SJCRH30 (cell line): ENCODE measurements at regions not wholly inside any gene's neighbourhood (a gene's known extent, or its start where the extent isn't known, plus 50 kb on each side); places are given as distances from the start of the nearest gene placed in this dataset.
A peak's percentile ranks its signal among the peaks of the same experiment; 100 is the strongest.
"Not testable (repeated sequence)": the region's sequence is repeated elsewhere in the genome, so short reads cannot be mapped to it uniquely, and the experiment has no call there.

Experiments used
- DNase-seq, 2 experiments: peaks; one replicate each; pipeline ENCODE4 v3.0.0-alpha.2; 2015 to 2020
- H3K27ac ChIP-seq: fragments of 250-450 bp; sonication (Bioruptor Pico); 2 replicates; pipeline ENCODE4 v1.5.1; 2020; ENCODE audit warnings: mild to moderate bottlenecking, moderate library complexity
- H3K27me3 ChIP-seq: fragments of 250-450 bp; sonication (Bioruptor Pico); 2 replicates; pipeline ENCODE4 v1.5.1; 2020; ENCODE audit warnings: mild to moderate bottlenecking, moderate library complexity
- H3K36me3 ChIP-seq: fragments of 250-450 bp; sonication (Bioruptor Pico); 2 replicates; pipeline ENCODE4 v1.5.1; 2020; ENCODE audit warnings: mild to moderate bottlenecking, moderate library complexity
- H3K4me1 ChIP-seq: fragments of 250-450 bp; sonication (Bioruptor Pico); 2 replicates; pipeline ENCODE4 v1.5.1; 2020; ENCODE audit warnings: mild to moderate bottlenecking, moderate library complexity
- H3K4me3 ChIP-seq: fragments of 250-450 bp; sonication (Bioruptor Pico); 2 replicates; pipeline ENCODE4 v1.5.1; 2020; ENCODE audit warnings: mild to moderate bottlenecking, moderate library complexity
- H3K9me3 ChIP-seq: fragments of 250-450 bp; sonication (Bioruptor Pico); replicated peaks from 2 replicates; pipeline ENCODE4 v1.5.1; 2020; ENCODE audit warnings: mild to moderate bottlenecking, moderate library complexity

DNA sequence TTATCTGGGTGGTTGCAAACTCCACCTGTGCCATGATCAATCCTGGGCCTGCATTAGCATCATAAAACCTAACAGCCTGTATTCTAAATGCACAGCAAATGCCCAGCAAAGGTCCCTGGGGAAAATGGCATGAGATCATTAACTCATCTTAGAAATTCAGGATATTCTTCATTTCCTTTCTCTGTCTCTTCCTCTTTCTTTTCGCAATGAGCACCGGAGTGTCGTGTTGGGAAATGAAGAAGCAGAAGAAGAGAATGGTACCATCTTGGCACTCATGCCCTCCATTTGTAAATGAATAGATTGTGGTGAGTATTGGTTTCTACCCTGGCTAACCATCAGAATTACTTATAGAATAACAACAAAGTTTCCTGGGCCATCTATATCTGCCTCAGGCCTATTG is 193.6 kb downstream of the GALC start:
- H3K27me3 ChIP-seq, result no peaks in the 10 kb centered on the region
- no peaks in the 10 kb centered on the region for H3K36me3 ChIP-seq
- H3K4me3 ChIP-seq, result no peak overlapping the region
- H3K9me3 ChIP-seq, result no peaks in the 10 kb centered on the region
- no peak overlapping the region for H3K27ac ChIP-seq
- H3K4me1 ChIP-seq, result no peaks in the 10 kb centered on the region
- DNase-seq, result no peak

DNA sequence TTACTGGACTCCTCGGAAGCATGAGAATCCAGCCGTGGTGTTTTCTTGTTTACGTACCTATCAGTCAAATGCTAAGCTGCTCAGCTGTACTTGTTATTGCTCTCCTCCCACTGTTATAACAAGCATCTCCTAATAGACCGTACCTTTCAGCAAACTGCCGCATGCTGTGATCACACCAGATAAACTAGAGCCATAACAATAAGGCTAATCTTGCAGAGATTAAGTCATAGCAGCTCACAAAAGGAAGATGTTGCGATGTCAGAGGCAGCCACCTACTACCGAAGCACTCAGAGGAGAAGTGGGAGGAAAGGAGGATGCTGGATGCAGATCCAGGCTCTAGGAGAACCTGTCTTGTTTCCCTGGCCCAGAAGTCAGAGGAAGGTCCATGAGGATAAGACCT is 196.0 kb downstream of the GALC start:
- Histone ChIP-seq H3K27ac (no peak overlapping the region), H3K9me3 (no peaks in the 10 kb centered on the region), H3K36me3 (no peaks in the 10 kb centered on the region), H3K4me3 (no peak overlapping the region), H3K4me1 (no peaks in the 10 kb centered on the region), H3K27me3 (no peaks in the 10 kb centered on the region)
- no peak for DNase-seq

DNA sequence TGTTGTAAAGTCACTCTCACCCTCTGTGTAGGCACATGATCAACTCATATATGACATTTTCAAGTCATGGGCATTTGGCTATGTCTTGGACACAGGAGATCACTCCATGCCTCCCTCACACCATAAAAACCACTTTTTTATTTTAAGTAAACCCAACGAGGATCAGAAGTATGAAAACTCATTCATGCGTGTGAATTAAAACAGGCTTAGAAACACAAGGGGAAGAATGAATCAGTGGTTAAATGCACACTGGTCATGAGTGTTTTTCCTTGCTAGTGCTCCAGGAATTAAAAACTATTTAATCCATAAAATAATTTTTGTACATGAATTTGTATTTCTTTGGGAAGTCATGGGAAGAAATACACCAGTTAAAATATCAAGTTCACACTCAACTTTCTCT is 198.4 kb downstream of the GALC start:
- DNase-seq, result no peak
- Histone ChIP-seq H3K36me3 (no peaks in the 10 kb centered on the region), H3K27ac (no peak overlapping the region), H3K27me3 (no peaks in the 10 kb centered on the region), H3K4me3 (no peak overlapping the region), H3K4me1 (no peaks in the 10 kb centered on the region), H3K9me3 (no peaks in the 10 kb centered on the region)

DNA sequence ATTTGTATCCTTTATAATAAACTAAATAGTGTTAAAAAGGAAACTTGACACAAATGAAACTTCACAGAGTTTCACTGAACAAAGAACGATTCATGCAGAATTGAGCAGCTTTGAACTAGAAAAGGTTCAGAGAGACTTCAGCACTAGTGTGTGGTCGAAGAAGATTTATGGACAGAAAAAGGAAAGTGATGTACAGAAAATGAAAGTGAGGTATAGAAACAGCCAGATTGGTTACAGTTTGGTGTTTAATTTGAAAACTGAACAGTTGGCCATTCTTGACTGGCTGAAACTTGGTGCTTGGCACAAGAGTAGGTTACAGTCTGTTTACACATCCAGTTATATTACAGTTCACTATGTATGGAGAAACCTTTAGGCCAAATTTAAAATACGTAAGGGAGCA is 207.1 kb downstream of the GALC start:
- H3K27ac ChIP-seq, result no peak overlapping the region
- no peaks in the 10 kb centered on the region for H3K9me3 ChIP-seq
- no peak for DNase-seq
- no peak overlapping the region for H3K4me3 ChIP-seq
- H3K4me1 ChIP-seq, result no peaks in the 10 kb centered on the region
- H3K36me3 ChIP-seq, result no peaks in the 10 kb centered on the region
- H3K27me3 ChIP-seq, result no peaks in the 10 kb centered on the region

DNA sequence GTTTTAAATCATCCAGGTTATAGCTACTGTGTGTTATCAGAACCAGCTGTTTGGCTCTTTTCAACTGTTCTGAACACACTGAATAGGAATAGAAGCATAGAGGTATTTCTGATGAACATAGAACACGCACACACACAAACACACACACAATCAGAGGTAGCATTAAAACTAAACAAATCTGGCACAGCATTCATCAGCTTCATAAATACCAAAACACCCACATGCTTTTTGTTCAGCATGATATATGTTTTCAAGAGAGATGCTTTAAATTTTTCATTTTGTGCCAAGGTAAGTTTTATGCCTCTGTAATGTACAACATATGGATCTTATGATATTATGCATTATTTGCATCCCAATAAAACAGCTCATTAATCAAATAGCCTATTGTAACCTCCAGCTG is 208.6 kb downstream of the GALC start:
- Histone ChIP-seq H3K27ac (no peak overlapping the region), H3K27me3 (no peaks in the 10 kb centered on the region), H3K4me3 (no peak overlapping the region), H3K9me3 (no peaks in the 10 kb centered on the region), H3K36me3 (no peaks in the 10 kb centered on the region), H3K4me1 (no peaks in the 10 kb centered on the region)
- no peak for DNase-seq

DNA sequence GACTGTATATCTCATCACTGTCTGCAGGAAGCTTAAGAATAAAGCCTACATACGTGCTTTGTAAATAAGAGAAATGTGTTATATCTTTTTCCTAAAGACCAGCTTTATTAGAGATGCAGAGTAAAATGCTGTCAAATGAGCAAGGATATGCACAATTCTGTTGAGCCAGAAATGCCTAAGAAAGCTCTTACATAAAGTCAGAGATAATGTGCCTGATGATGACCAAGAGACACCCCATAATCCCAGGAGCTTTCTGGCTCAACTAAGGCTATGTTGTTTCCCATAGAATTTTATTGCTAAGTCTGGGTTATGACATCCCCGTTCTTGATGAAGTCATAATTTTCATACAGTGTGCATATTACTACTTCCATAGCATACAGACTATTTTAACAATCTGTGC is 209.9 kb downstream of the GALC start:
- DNase-seq, result no peak
- H3K36me3 ChIP-seq, result no peaks in the 10 kb centered on the region
- no peak overlapping the region for H3K4me3 ChIP-seq
- H3K4me1 ChIP-seq, result no peaks in the 10 kb centered on the region
- H3K9me3 ChIP-seq, result no peaks in the 10 kb centered on the region
- no peaks in the 10 kb centered on the region for H3K27me3 ChIP-seq
- no peak overlapping the region for H3K27ac ChIP-seq

DNA sequence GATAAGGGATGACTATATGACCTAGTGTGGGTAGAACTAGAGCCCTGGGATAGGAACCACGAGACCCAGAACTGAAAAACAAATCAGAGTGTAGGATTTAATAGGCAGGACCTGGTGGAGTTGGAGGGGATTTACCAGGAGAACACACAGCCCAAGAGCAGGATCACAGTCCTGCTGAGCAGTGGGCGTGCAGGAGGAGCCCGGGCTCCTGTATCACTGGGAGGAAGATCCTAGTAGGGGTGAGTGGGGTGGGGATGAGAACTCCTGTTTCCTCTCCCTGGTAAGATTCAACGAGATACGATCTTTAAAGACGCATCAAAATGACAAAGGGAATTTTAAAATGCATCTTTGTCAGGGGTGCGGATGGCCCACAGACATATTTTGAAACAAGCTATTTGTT is 220.1 kb downstream of the GALC start:
- Histone ChIP-seq H3K4me1 (no peaks in the 10 kb centered on the region), H3K4me3 (no peak overlapping the region), H3K9me3 (no peaks in the 10 kb centered on the region; the same call in 1 of the 2 replicates), H3K36me3 (no peaks in the 10 kb centered on the region), H3K27ac (no peak overlapping the region), H3K27me3 (no peaks in the 10 kb centered on the region)
- no peak for DNase-seq

DNA sequence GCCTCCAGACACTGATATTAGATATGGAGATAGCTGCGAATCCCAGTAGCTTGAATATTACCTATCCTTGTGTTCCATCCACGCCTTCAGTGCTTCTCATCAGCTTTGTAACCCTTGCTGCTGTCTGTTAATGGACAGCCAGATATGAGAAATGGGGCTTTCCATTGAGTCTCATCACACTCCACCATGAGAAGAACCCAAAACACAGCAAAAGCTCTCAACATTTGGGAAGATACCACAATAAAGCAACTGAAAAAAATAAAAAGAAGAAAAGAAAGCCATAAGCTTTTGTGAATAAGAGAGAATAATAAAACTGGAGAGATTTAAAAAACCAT is 225.4 kb downstream of the GALC start:
- Histone ChIP-seq H3K36me3 (no peaks in the 10 kb centered on the region), H3K27ac (no peak overlapping the region), H3K27me3 (no peaks in the 10 kb centered on the region), H3K4me3 (no peak overlapping the region), H3K4me1 (no peaks in the 10 kb centered on the region), H3K9me3 (no peaks in the 10 kb centered on the region)
- DNase-seq, result no peak

DNA sequence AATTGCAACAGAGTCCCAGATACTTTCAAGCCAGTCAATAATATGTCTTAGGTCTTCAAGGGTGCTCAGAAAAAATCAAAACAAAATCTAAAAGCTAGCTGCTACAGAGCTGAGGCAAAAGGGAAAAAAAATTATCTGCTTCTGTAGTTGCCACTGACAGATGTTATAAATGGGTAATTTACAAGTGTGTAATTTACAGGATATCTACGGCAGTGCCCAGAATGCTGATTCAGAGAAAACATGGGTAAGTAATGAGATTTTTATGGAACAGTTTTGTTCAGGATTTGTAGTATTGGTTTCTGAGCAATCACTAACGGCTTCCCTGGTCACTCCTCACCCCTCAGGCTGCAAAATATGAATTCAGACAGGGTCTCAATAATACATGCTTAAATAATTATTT is 234.1 kb downstream of the GALC start:
- no peaks in the 10 kb centered on the region for H3K27me3 ChIP-seq
- no peak overlapping the region for H3K27ac ChIP-seq
- no peaks in the 10 kb centered on the region for H3K36me3 ChIP-seq
- no peak for DNase-seq
- no peak overlapping the region for H3K4me3 ChIP-seq
- no peaks in the 10 kb centered on the region for H3K9me3 ChIP-seq
- H3K4me1 ChIP-seq, result no peaks in the 10 kb centered on the region

DNA sequence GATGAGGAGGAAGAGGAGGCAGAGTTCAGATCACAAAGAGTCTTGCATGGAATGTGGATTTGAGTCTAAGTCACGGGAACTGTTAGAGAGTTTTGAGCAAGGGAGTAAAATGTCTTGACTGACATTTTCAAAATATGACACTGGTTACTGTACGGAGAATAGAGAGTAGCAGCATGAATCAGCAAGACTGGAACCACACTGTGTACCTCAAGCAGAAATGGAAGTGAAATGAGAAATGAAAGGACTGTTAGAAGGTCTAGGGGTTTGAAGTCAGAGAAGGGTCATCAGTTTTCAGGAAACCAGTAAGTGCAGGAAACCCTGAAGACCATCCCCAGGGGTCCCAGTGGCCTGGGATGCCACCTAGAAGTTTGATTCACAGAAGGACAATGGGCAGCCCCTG is 236.3 kb downstream of the GALC start:
- Histone ChIP-seq H3K27me3 (no peaks in the 10 kb centered on the region), H3K4me3 (no peak overlapping the region), H3K27ac (no peak overlapping the region), H3K36me3 (no peaks in the 10 kb centered on the region), H3K9me3 (no peaks in the 10 kb centered on the region), H3K4me1 (no peaks in the 10 kb centered on the region)
- no peak for DNase-seq

DNA sequence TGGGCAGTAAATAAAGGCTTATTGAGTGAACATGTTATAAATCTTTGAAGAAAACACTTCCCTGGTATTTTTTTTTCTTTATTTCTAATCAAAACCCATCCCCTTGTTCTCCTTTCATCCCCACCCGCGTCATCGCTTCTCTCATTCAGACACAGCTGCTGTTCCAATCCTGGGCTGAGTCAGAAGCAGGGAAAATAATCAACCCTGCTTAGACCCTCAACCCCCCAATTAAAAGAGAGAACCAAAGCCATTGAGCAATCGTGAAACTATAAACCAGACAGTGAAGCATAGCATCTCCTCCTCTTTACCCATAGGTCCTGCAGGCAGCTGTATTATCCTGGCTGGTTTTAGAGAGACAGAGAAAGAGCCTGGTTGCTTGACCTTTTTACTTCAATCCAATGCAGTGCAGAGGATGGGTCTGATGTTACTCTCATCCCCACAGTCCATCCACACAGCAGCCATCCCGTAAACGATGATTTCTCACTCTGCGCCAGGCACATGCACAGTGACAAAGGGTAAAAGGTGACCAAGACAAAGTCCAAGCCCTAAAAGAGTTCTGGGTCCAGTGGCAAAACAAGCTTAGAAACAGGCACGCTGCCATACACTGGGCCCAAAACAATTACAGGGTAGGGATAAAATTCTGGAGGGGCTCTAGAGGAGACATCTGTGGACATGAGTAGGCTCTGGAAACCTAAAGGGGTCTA is 238.3 kb downstream of the GALC start:
- Histone ChIP-seq H3K4me3 (no peak overlapping the region), H3K36me3 (no peaks in the 10 kb centered on the region), H3K4me1 (no peaks in the 10 kb centered on the region), H3K27me3 (no peaks in the 10 kb centered on the region), H3K27ac (no peak overlapping the region), H3K9me3 (no peaks in the 10 kb centered on the region)
- DNase-seq, result peak in 1 of 2 experiments; percentile 6

DNA sequence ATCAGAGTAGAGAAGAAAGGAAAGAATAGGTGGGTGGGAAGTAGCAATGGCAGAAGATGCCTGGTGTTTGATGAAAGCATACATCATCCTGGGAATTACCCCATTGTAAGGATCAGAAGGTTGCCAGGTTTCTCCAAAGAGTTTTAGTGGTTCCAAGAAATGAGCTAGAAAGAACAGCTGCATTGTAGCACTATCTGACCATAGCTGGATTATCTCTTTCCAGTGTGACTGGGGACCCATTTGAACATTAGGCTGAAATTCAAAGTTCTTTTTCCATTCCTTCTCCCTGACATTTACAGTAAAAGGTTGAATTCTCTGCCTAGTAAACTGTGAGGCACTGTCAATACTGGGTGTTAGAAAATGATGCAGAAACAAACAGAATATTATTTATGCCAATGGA is 244.4 kb downstream of the GALC start:
- H3K27me3 ChIP-seq, result no peaks in the 10 kb centered on the region
- H3K4me3 ChIP-seq, result no peak overlapping the region
- no peaks in the 10 kb centered on the region for H3K9me3 ChIP-seq
- H3K4me1 ChIP-seq, result no peaks in the 10 kb centered on the region
- no peak for DNase-seq
- no peaks in the 10 kb centered on the region for H3K36me3 ChIP-seq
- H3K27ac ChIP-seq, result no peak overlapping the region

DNA sequence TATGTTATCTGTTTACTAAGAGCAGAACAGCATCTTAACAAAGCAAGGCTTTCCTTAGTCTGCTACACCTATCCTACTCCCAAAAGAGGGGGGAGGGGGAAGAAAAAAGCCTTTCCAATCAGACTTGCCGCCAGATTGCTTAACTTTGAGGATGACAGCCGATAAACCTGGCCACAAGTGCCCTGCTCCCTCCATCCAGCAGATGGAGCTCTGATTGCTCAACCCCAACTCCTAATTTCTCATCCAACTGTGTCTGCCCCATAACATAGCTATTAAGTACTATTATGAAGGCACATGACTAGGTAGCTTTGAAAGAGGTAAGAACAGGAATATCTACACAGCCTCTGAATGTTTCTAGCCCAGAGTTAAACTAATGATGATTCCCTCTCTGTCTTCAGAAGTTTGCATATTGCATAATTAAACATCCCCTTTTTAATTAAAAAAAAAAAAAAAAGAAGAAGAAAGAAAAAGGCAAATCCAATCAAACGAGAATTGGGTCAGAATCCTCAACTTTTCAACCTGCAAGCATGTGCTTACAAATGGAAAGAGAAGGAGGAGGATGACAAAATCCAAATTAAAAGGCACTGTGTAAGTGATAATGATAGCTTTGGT is 247.4 kb downstream of the GALC start:
- Histone ChIP-seq H3K9me3 (no peaks in the 10 kb centered on the region), H3K36me3 (no peaks in the 10 kb centered on the region), H3K27ac (no peak overlapping the region), H3K4me3 (no peak overlapping the region), H3K27me3 (no peaks in the 10 kb centered on the region), H3K4me1 (no peaks in the 10 kb centered on the region)
- peak; percentile 10 to 55 for DNase-seq

DNA sequence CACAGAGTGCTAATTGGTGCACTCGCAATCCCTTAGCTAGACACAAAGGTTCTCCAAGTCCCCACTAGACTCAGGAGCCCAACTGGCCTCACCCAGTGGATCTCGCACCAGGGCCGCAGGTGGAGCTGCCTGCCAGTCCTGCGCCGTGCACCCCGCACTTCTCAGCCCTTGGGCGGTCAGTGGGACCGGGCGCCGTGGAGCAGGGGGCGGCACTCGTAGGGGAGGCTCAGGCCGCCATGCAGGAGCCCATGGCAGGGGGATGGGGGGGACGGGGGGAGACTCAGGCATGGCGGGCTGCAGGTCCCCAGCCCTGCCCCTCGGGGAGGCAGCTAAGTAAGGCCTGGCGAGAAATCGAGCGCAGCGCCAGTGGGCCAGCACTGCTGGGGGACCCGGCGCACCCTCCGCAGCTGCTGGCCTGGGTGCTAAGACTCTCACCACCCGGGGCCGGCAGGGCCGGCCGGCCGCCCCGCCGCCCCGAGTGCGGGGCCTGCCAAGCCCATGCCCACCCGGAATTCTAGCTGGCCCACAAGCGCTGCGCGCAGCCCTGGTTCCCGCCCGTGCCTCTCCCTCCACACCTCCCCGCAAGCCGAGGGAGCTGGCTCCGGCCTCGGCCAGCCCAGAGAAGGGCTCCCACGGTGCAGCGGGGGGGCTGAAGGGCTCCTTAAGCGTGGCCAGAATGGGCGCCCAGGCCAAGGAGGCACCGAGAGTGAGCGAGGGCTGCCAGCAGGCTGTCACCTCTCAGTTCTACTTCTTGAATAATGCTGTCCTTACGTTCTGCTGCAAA is 258.2 kb downstream of the GALC start:
- not testable (repeated sequence) for H3K27ac ChIP-seq, H3K27me3 ChIP-seq, DNase-seq

DNA sequence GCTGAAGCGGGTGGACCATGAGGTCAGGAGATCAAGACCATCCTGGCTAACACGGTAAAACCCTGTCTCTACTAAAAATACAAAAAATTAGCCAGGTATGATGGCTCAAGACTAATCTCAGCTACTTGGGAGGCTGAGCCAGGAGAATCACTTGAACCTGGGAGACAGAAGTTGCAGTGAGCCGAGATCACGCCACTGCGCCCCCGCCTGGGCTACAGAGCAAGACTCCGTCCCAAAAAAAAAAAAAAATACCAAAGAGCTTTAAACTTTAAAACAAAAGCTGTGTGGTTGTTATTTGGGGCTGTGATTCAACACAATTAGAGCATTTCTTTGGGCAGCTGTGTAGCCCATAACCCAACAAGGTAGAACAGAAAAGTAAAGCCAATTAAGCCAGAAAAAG is 259.9 kb downstream of the GALC start:
- not testable (repeated sequence) for H3K27me3 ChIP-seq, DNase-seq, H3K27ac ChIP-seq, H3K9me3 ChIP-seq, H3K4me3 ChIP-seq, H3K4me1 ChIP-seq, H3K36me3 ChIP-seq

More for the DNA sequence above, 258.2 kb downstream of the GALC start:
- not testable (repeated sequence) for H3K9me3 ChIP-seq, H3K4me1 ChIP-seq, H3K4me3 ChIP-seq, H3K36me3 ChIP-seq

DNA sequence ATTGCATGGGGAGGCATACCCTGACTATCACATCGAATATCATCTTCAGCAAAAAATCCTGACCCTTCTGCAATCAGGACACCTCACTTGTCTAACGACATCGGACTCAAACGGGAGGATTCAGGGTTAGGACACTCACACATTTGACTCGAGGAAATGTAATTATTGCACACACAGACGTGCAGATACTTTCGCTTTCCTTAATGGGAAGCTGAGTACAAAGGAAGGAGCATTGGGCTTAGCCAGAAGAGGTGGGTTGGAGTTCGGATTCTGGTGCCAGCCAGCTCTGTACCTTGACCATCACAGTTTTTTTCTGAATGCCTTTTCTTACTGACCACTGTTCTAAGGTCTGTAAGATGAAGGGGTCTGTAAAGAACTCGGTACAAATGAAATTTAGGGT is 260.4 kb downstream of the GALC start:
- no peaks in the 10 kb centered on the region for H3K9me3 ChIP-seq
- H3K4me3 ChIP-seq, result no peak overlapping the region
- no peaks in the 10 kb centered on the region for H3K4me1 ChIP-seq
- H3K27me3 ChIP-seq, result no peaks in the 10 kb centered on the region
- no peak overlapping the region for H3K27ac ChIP-seq
- no peak for DNase-seq
- no peaks in the 10 kb centered on the region for H3K36me3 ChIP-seq
